ENCODE measurements at regions not wholly inside any gene's neighbourhood (a gene's known extent, or its start where the extent isn't known, plus 50 kb on each side); places are given as distances from the start of the nearest gene placed in this dataset.
"Not testable (repeated sequence)": the region's sequence is repeated elsewhere in the genome, so short reads cannot be mapped to it uniquely, and the experiment has no call there.

GRCh38 chr1:146671588-146671987 lies 266.5 kb upstream of the NBPF12 start:
- H3K4me3 ChIP-seq (ENCODE audit: low read depth, low read length); in situ Hi-C loops (cut with HindIII; ENCODE audit: low sequenced_read_pairs); DNase-seq (ENCODE audit: low read depth): not testable (repeated sequence)

DNA sequence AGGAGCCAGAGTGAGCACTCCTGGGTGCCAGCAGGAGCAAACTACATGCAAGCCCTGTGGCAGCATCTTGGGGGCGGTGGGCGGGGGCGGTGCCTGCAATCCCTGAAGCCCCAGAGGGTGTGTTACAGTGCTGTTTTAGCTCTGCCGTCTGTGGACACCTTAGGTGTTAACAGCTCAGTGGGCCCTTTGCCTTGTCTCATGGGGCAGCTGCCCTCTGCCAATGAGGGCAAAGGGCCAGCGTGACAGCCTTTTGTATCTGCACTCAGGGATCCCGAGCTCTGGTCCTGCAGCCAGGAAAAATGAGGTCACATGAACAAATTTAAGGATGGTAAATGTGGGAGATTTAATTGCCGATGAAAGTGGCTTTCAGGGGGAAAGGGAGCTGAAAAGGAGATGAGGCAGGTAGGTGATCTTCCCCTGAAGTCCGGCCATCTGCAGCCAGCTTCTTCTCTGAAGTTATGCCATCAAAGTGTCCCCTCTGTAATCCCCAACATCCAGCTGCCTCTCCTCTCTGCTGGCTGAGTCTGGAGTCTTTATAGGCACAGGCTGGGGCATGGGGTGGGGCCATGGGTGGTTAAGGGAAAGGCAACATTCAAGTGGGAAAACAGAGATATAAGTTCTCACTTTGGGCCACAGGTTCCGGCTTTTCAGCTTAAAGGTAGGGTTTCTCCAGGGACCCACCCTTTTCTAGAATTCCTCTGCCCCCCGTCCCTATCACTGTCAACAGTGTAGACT lies 267.1 kb upstream of the NBPF12 start:
- in situ Hi-C loops (cut with HindIII; ENCODE audit: low sequenced_read_pairs); DNase-seq (ENCODE audit: low read depth); H3K4me3 ChIP-seq (ENCODE audit: low read depth, low read length): not testable (repeated sequence)

GRCh38 chr1:146666275-146666674 lies 271.8 kb upstream of the NBPF12 start:
- DNase-seq (ENCODE audit: low read depth); in situ Hi-C loops (cut with HindIII; ENCODE audit: low sequenced_read_pairs): not testable (repeated sequence)

DNA sequence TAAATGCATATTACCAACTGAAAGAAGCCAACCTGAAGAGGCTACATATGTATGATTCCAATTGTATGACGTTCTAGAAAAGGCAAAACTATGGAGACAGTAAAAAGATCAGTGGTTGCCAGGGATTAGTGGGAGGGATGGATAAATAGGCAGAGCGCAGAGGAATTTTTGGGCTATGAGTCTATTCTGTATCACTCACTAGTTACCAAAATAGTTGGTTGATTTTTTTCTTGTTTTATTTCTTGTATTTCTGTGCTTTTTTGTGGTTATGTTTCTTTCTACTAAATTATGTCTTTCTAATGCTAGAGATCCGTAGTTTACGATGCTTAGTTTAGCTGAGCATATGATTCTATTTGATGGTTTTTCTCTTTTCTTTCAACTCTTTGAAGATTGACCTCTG lies 277.9 kb upstream of the NBPF12 start:
- DNase-seq (ENCODE audit: low read depth); in situ Hi-C loops (cut with HindIII; ENCODE audit: low sequenced_read_pairs); H3K4me3 ChIP-seq (ENCODE audit: low read depth, low read length): not testable (repeated sequence)

More at GRCh38 chr1:146666275-146666674, 271.8 kb upstream of the NBPF12 start:
- not testable (repeated sequence) for H3K4me3 ChIP-seq (ENCODE audit: low read depth, low read length)

GRCh38 chr1:146656356-146657060 lies 281.6 kb upstream of the NBPF12 start:
- DNase-seq (ENCODE audit: low read depth); in situ Hi-C loops (cut with HindIII; ENCODE audit: low sequenced_read_pairs); H3K4me3 ChIP-seq (ENCODE audit: low read depth, low read length): not testable (repeated sequence)

- in situ Hi-C loops (cut with HindIII; ENCODE audit: low sequenced_read_pairs); DNase-seq (ENCODE audit: low read depth); H3K4me3 ChIP-seq (ENCODE audit: low read depth, low read length): not testable (repeated sequence)
These were observed 283.4 kb upstream of the NBPF12 start for GRCh38 chr1:146654763-146655162.

DNA sequence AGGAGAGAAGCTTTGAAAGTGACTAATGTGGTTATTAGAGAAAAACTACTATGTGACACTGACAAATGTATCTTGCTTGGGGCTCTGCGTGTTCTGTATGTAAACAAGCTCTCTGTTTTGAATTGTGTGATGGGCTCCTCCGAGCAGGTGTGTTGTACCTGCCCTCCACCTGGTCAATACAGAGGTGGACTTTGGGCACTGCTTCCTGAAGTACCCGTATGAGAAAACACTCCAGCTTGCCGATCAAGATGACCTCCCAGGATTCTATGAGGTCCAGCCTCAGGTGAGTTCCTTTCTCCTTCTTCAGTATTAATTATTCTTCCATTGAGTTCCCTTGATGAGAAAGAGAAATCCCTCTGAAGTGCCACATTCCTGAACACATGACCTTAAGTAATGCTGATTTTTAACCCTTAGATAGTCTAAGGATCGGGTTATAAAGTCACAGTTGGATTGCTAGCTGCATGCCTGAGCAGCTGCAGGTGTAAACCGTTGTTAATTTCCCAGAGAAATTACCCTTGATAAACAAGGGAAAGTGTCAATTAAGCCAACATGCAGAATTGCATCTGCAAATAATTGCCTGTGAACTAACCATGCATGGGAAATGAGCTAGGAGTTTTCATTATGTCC lies 292.0 kb upstream of the NBPF12 start:
- in situ Hi-C loops (cut with HindIII; ENCODE audit: low sequenced_read_pairs); H3K4me3 ChIP-seq (ENCODE audit: low read depth, low read length); DNase-seq (ENCODE audit: low read depth): not testable (repeated sequence)

DNA sequence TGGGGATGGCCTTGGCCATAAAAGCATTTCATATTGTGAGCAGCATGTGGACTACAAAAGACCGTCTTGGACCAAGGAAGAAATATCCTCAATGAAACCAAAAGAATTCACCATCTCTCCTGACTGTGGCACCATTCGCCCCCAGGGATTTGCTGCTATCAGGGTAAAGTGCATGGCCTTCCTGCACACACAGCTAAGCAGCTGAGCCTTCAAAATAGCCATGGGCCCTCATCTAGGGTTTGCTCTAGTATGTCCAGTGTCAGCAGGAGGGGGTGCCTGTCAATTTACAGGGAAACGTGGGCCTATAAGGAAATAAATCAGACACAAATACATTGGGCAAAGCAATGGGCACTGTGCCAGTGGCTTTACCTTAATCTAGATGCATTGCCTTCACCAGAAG lies 296.6 kb upstream of the NBPF12 start:
- H3K4me3 ChIP-seq (ENCODE audit: low read depth, low read length); DNase-seq (ENCODE audit: low read depth); in situ Hi-C loops (cut with HindIII; ENCODE audit: low sequenced_read_pairs): not testable (repeated sequence)

GRCh38 chr1:146640671-146641070 lies 297.5 kb upstream of the NBPF12 start:
- in situ Hi-C loops (cut with HindIII; ENCODE audit: low sequenced_read_pairs); DNase-seq (ENCODE audit: low read depth); H3K4me3 ChIP-seq (ENCODE audit: low read depth, low read length): not testable (repeated sequence)

DNA sequence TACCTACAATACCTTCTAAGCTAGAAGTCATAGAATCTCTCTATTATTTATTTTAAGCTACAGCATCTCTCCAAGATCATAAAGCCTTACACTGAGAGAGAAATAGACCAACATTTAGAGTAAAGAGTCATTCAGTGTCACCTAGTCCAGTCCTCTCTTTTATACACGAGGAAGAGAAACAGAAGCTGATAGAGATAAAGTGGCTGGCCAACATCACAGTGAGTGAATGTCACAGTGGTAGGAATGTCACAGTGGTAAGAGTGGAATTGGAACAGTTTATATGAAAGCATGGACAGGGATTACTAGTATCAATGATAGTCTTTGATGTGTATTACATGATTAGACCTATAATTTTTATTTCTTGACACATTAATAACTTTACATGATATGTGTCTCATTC lies 307.8 kb upstream of the NBPF12 start:
- in situ Hi-C loops (cut with HindIII; ENCODE audit: low sequenced_read_pairs); H3K4me3 ChIP-seq (ENCODE audit: low read depth, low read length); DNase-seq (ENCODE audit: low read depth): not testable (repeated sequence)

DNA sequence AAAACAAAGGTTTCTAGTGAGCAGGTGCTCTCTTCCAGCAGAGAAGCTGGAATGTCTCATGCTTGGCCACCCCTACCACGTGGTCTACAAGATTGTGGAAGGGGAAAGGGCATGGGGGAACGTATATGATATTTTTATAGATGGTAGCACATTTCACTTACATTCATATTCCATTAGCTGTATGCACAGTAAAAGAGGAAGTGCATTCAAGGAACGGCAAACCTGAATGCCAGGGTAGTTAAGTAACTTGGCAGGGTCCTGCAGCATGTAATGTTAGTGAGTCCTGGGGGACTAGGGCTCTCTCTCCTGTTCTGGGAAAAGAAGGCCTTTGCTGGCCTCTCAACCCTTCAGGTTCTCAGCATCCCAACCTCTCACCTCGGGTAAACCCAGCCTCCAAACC lies 319.5 kb upstream of the NBPF12 start:
- H3K4me3 ChIP-seq (ENCODE audit: low read depth, low read length); DNase-seq (ENCODE audit: low read depth); in situ Hi-C loops (cut with HindIII; ENCODE audit: low sequenced_read_pairs): not testable (repeated sequence)

GRCh38 chr1:146604681-146605080 lies 333.4 kb upstream of the NBPF12 start:
- DNase-seq (ENCODE audit: low read depth); in situ Hi-C loops (cut with HindIII; ENCODE audit: low sequenced_read_pairs); H3K4me3 ChIP-seq (ENCODE audit: low read depth, low read length): not testable (repeated sequence)

DNA sequence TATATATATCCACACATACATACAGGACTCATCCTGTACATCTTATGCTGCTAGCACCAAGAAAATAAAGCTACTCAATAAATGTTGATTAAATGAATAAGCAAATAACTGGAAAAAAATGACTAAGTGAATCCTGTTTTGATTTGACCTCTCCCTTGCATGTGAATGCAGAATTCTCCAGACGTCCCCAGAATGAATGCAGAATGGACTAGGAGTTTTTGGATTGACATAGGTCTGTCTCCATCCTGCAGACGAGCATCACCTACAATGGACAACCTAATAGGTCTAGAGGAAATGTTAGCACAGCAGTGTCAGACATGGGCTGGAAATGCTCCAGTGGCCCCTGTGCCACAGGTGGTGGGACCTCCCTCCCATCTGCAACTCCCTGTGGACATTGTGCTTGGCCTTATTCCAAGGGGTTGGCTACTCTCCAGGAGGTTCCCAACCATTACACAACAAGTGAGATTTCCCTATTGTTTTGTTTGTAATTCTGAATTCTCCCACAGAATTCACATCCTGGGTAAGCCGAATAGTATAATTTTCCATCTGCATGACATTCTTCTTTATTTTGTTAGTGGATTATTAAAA lies 337.3 kb upstream of the NBPF12 start:
- H3K4me3 ChIP-seq (ENCODE audit: low read depth, low read length); in situ Hi-C loops (cut with HindIII; ENCODE audit: low sequenced_read_pairs); DNase-seq (ENCODE audit: low read depth): not testable (repeated sequence)

DNA sequence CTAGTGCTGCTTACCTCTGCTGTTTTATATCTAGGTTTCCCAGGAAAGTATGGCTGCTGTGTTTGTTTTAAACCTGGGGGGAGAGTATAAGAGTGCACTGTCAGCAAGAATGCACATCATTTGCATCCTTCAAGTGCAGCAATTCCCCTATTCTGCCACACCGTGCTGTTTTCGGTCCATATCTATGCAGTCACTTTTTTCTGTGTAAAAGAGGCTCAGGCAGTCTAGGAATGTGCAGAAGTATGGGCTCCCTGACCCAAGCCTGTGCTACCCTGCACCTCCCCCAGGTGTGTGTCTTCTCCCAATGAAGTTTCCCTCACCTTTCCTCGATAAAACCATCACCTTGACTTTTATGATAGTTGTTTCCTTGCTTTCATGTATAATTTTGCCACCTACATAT lies 338.2 kb upstream of the NBPF12 start:
- DNase-seq (ENCODE audit: low read depth); in situ Hi-C loops (cut with HindIII; ENCODE audit: low sequenced_read_pairs); H3K4me3 ChIP-seq (ENCODE audit: low read depth, low read length): not testable (repeated sequence)

DNA sequence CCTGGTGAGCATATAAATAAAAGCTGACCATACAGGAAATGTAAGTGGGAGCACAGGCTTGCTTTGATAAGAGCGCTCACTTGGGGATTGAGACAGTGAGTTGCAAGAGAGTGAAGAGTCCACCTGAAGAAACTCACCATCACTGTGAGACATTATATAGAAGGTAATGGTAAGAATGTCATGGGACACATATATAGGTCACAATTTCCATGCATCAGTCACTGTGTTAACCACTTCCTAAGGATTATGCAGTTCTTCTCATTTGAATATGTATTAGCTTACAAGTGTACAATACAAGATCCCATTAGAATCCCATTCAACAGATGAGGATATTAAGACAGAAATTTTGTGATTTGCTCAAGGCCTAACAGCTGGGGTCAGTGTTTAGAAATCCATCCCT lies 352.4 kb upstream of the NOTCH2NLA start:
- H3K4me3 ChIP-seq (ENCODE audit: low read depth, low read length); in situ Hi-C loops (cut with HindIII; ENCODE audit: low sequenced_read_pairs); DNase-seq (ENCODE audit: low read depth): not testable (repeated sequence)

DNA sequence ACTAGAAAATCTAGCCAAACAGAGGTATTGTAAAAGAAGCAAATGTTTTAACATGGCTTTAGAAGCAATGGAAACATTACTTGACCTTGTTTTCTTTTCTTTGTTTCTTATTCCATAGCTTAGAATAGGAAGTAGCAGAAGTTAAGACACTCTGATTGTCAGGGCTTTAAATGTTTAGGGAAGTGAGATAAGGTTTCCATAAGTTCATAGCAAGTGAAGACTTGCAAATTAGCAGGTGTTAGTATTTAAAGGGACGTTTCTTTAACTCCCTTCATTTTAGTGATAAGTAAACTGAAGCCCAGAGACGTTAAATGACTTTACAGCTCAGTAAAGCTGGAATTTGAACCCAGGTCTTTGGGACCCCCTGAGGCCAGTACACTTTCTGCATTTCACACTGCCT lies 338.7 kb upstream of the NOTCH2NLA start:
- in situ Hi-C loops (cut with HindIII; ENCODE audit: low sequenced_read_pairs); DNase-seq (ENCODE audit: low read depth); H3K4me3 ChIP-seq (ENCODE audit: low read depth, low read length): not testable (repeated sequence)

DNA sequence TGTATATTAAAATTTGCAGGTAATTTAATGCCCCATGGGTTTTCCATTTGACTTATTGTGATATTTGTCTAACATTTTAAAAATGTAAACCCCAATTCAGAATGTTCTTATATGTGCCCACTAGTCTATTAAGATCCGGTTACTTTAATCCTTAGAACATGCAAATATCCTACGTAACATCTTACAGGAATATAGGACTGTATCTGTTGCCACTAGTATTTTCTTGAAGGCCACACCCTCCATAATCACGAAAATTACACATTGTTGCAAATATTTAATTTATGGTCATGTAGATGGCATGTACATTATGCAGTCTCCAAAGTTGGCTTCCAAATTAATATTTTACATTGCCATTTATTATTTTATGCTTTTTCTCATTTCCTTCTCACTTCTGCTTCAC lies 329.2 kb upstream of the NOTCH2NLA start:
- in situ Hi-C loops (cut with HindIII; ENCODE audit: low sequenced_read_pairs); DNase-seq (ENCODE audit: low read depth); H3K4me3 ChIP-seq (ENCODE audit: low read depth, low read length): not testable (repeated sequence)

Data from astrocyte of the cerebellum (primary cell).